IMR-90 (cell line): ENCODE measurements at regions not wholly inside any gene's neighbourhood (a gene's known extent, or its start where the extent isn't known, plus 50 kb on each side); places are given as distances from the start of the nearest gene placed in this dataset.

Experiments used
- ATAC-seq: fragments of 200-7000 bp; cut with Tn5 transposase; 2 replicates; pipeline ENCODE4 v1.9.1; 2020; ENCODE audit warnings: low read depth, mild to moderate bottlenecking, moderate library complexity
- BruUV-seq: library from RNA; stranded (reverse); fragments of 400-500 nt; replicated peaks from 2 replicates; lab custom pipeline; 2021; lab: Mats Ljungman, UMichigan
- CTCF ChIA-PET: fragments of 300-600 bp; formaldehyde crosslinking; extraction: SDS; loops from one replicate; lab custom pipeline; 2021; ENCODE audit warnings: antibody characterized with exemption; lab: Yijun Ruan, JAX
- POLR2A ChIA-PET: fragments of 300-600 bp; sonication (Branson Sonifier 250); formaldehyde crosslinking; loops from one replicate; lab custom pipeline; 2022; ENCODE audit warnings: antibody characterized with exemption; ENCODE audit not compliant: unreplicated experiment; lab: Charles Lee
- DNase-seq: peaks from one replicate; pipeline ENCODE4 v3.0.0; 2013
- H2AFZ ChIP-seq: replicated peaks from 2 replicates; pipeline ENCODE3; 2013; ENCODE audit warnings: low read length, mild to moderate bottlenecking; ENCODE audit not compliant: poor library complexity
- H2AK5ac ChIP-seq: 2 replicates; pipeline ENCODE4 v1.6.1; 2013; ENCODE audit warnings: low read depth, low read length, inconsistent platforms
- H2AK9ac ChIP-seq: replicated peaks from 2 replicates; pipeline ENCODE3; 2013; ENCODE audit warnings: mild to moderate bottlenecking, low read depth, low read length, moderate library complexity; ENCODE audit not compliant: poor library complexity
- H2BK120ac ChIP-seq: 2 replicates; pipeline ENCODE4 v1.6.1; 2013; ENCODE audit warnings: low read depth, low read length, inconsistent platforms
- H2BK15ac ChIP-seq: 3 replicates; pipeline ENCODE4 v1.6.1; 2013; ENCODE audit warnings: low read depth, low read length, inconsistent platforms
- H2BK20ac ChIP-seq: 2 replicates; pipeline ENCODE4 v1.6.1; 2013; ENCODE audit warnings: low read depth, mild to moderate bottlenecking, inconsistent platforms, low read length, moderate library complexity
- H2BK5ac ChIP-seq: 2 replicates; pipeline ENCODE4 v1.6.1; 2013; ENCODE audit warnings: mild to moderate bottlenecking, low read depth, low read length, inconsistent platforms; ENCODE audit not compliant: poor library complexity, severe bottlenecking
- H3K14ac ChIP-seq: replicated peaks from 2 replicates; pipeline ENCODE4 v1.6.1; 2013; ENCODE audit warnings: low read depth, low read length, inconsistent platforms
- H3K18ac ChIP-seq: 2 replicates; pipeline ENCODE4 v1.6.1; 2013; ENCODE audit warnings: low read depth, low read length, control low read depth
- H3K23ac ChIP-seq: 2 replicates; pipeline ENCODE4 v1.6.1; 2013; ENCODE audit warnings: low read depth, low read length, inconsistent platforms
- H3K27ac ChIP-seq: 2 replicates; pipeline ENCODE4 v1.5.1; 2013; ENCODE audit warnings: mild to moderate bottlenecking, control low read depth, low read length; ENCODE audit not compliant: insufficient read depth
- H3K27me3 ChIP-seq: 2 replicates; pipeline ENCODE4 v1.6.1; 2013; ENCODE audit warnings: low read length; ENCODE audit not compliant: control insufficient read depth, insufficient read depth
- H3K36me3 ChIP-seq: 2 replicates; pipeline ENCODE4 v1.6.1; 2013; ENCODE audit warnings: low read length, mixed read lengths; ENCODE audit not compliant: control insufficient read depth, insufficient read depth
- H3K4ac ChIP-seq: 2 replicates; pipeline ENCODE4 v1.6.1; 2013; ENCODE audit warnings: low read depth, low read length, inconsistent platforms
- H3K4me1 ChIP-seq: 2 replicates; pipeline ENCODE4 v1.6.1; 2013; ENCODE audit warnings: low read length, mixed read lengths; ENCODE audit not compliant: control insufficient read depth, insufficient read depth
- H3K4me2 ChIP-seq: 2 replicates; pipeline ENCODE4 v1.6.1; 2013; ENCODE audit warnings: low read depth, mild to moderate bottlenecking, control low read depth, low read length, moderate library complexity
- H3K4me3 ChIP-seq: 2 replicates; pipeline ENCODE4 v1.5.1; 2013; ENCODE audit warnings: low read depth, mild to moderate bottlenecking, control low read depth, low read length, moderate library complexity; ENCODE audit not compliant: insufficient read depth
- H3K56ac ChIP-seq: 2 replicates; pipeline ENCODE4 v1.6.1; 2013; ENCODE audit warnings: low read length, inconsistent platforms; ENCODE audit not compliant: insufficient read depth; ENCODE audit errors: extremely low read depth
- H3K79me1 ChIP-seq, 2 experiments: 2 replicates each; pipeline ENCODE4 v1.6.1; 2013; ENCODE audit warnings: low read length in 2 of 2, inconsistent platforms in 1 of 2, low read depth in 1 of 2
- H3K9ac ChIP-seq: 2 replicates; pipeline ENCODE4 v1.6.1; 2013; ENCODE audit warnings: low read depth, low read length, control low read depth
- H3K9me1 ChIP-seq: 2 replicates; pipeline ENCODE4 v1.6.1; 2013; ENCODE audit warnings: low read length, inconsistent platforms; ENCODE audit not compliant: insufficient read depth
- H3K9me3 ChIP-seq: 2 replicates; pipeline ENCODE4 v1.6.1; 2013; ENCODE audit warnings: low read length; ENCODE audit not compliant: control insufficient read depth, insufficient read depth
- H4K20me1 ChIP-seq: 2 replicates; pipeline ENCODE4 v1.6.1; 2013; ENCODE audit warnings: low read length, inconsistent platforms; ENCODE audit not compliant: insufficient read depth
- H4K5ac ChIP-seq: 2 replicates; pipeline ENCODE4 v1.6.1; 2013; ENCODE audit warnings: mild to moderate bottlenecking, low read depth, low read length, control low read depth
- H4K8ac ChIP-seq, 2 experiments: 2 replicates each; pipeline ENCODE4 v1.6.1; 2013; ENCODE audit warnings: low read depth in 2 of 2, low read length in 2 of 2, control low read depth in 1 of 2, inconsistent platforms in 1 of 2
- H4K91ac ChIP-seq: 2 replicates; pipeline ENCODE4 v1.6.1; 2013; ENCODE audit warnings: low read depth, low read length, inconsistent platforms; ENCODE audit not compliant: insufficient read depth
- BHLHE40 ChIP-seq: fragments of 150-350 bp; IDR thresholded peaks from 2 replicates; pipeline ENCODE4 v1.6.1; 2016; ENCODE audit warnings: mild to moderate bottlenecking, low read depth, low read length
- FOS ChIP-seq: fragments of 150-350 bp; IDR thresholded peaks from 2 replicates; pipeline ENCODE4 v1.6.1; 2016; ENCODE audit warnings: low read depth, low read length
- MAFK ChIP-seq: IDR thresholded peaks from 2 replicates; pipeline ENCODE4 v1.6.1; 2012; ENCODE audit warnings: low read depth, low read length, improper control_type of control experiment
- WGBS, 2 experiments: methylation state at CpG; one replicate each; pipeline versions ENCODE4 v1.1.5 to v1.1.7; 2013; ENCODE audit warnings: missing lambda C conversion rate in 2 of 2; ENCODE audit not compliant: insufficient read length in 1 of 2; ENCODE audit errors: extremely low coverage in 2 of 2; 5-methylcytosine and 5-hydroxymethylcytosine counted together
- dilution Hi-C: fragments of 300-500 bp; cut with HindIII; formaldehyde crosslinking; loops from one replicate; pipeline ENCODE4 v1.14.3; 2018; ENCODE audit warnings: low sequenced_read_pairs; ENCODE audit not compliant: unreplicated experiment
- in situ Hi-C: fragments of 300-500 bp; cut with MboI; formaldehyde crosslinking; loops from 3 replicates; pipeline ENCODE4 v1.14.3; 2019; ENCODE audit warnings: low sequenced_read_pairs, inconsistent platforms, mixed read lengths
- intact Hi-C: fragments of 100-400 bp; cut with micrococcal nuclease; formaldehyde crosslinking; loops from 2 replicates; pipeline ENCODE4 v1.10.0; 2022

DNA sequence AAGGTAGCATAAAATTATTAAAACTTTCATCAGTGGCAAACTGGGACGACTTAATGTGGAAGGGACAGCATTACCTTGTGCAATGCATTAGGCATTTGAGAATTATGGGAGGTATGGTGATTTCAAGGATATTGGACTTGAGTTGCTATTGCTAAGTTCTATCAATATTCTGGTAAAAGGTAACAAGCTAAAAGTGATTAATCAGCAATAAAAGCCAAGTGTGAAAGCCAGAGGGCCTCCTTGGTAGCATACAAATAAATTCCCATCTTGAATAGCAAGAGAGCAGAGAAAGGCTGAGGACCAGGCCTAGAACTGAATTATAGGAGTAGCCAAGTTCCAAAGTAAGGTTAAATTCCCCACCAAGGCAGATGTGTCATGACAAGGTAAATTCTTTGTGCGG, 74.2 kb upstream of the KCNH7 start:
- H3K18ac ChIP-seq, result no peak overlapping the region
- no peak for TF ChIP-seq BHLHE40
- TF ChIP-seq MAFK, result peak; percentile 84
- no peak for TF ChIP-seq FOS
- dilution Hi-C loops, result no loop called here

More for the DNA sequence above, 74.2 kb upstream of the KCNH7 start:
- no peak overlapping the region for H3K4me3 ChIP-seq
- no peak overlapping the region for H4K91ac ChIP-seq
- intact Hi-C loops, result no loop called here
- ChIA-PET POLR2A (no interaction called here), CTCF (interaction anchor here (0.6 kb wide), 1 partner anchor 42 kb away, joined by 3 read pairs; no protein-coding TSS in a partner anchor)
- BruUV-seq, result no TSS peak
- H4K8ac ChIP-seq, result no peak overlapping the region
- no peak overlapping the region for H3K23ac ChIP-seq
- DNase-seq (no peak), ATAC-seq (no peak)
- no peak overlapping the region for H2BK120ac ChIP-seq
- H2AK5ac ChIP-seq, result no peak overlapping the region
- no peaks in the 10 kb centered on the region for H3K79me1 ChIP-seq
- no peak overlapping the region for H2BK20ac ChIP-seq
- peaks cover 21% of the 10 kb centered on the region for H3K9me3 ChIP-seq
- no peak overlapping the region for H2AFZ ChIP-seq
- no peaks in the 10 kb centered on the region for H3K36me3 ChIP-seq
- H2BK15ac ChIP-seq, result no peak overlapping the region
- H3K4ac ChIP-seq, result no peak overlapping the region
- in situ Hi-C loops, result no loop called here
- H3K56ac ChIP-seq, result no peak overlapping the region
- no peak overlapping the region for H3K4me2 ChIP-seq
- no peaks in the 10 kb centered on the region for H3K4me1 ChIP-seq
- no peaks in the 10 kb centered on the region for H3K9me1 ChIP-seq
- no peaks in the 10 kb centered on the region for H4K20me1 ChIP-seq
- no peak overlapping the region for H3K14ac ChIP-seq
- no CpG with 5 or more reads among the region's 2 CpGs for WGBS, 2 experiments
- no peak overlapping the region for H2AK9ac ChIP-seq
- H2BK5ac ChIP-seq, result no peak overlapping the region
- H3K27ac ChIP-seq, result no peak overlapping the region
- H3K27me3 ChIP-seq, result no peaks in the 10 kb centered on the region
- H3K9ac ChIP-seq, result no peak overlapping the region
- no peak overlapping the region for H4K5ac ChIP-seq
